Fibroblast of mammary gland (primary cell): ENCODE measurements at regions not wholly inside any gene's neighbourhood (a gene's known extent, or its start where the extent isn't known, plus 50 kb on each side); places are given as distances from the start of the nearest gene placed in this dataset.
"Not testable (repeated sequence)": the region's sequence is repeated elsewhere in the genome, so short reads cannot be mapped to it uniquely, and the experiment has no call there.

Experiments used
- DNase-seq: peaks from one replicate; pipeline ENCODE4 v3.0.0-alpha.2; 2010; ENCODE audit warnings: low read depth
- H3K4me3 ChIP-seq: 2 replicates; pipeline ENCODE4 v1.5.1; 2011; ENCODE audit warnings: low read depth, mild to moderate bottlenecking, low read length, moderate library complexity; ENCODE audit not compliant: control insufficient read depth
- TF ChIP-seq, protein P1 (sequence below): conservative IDR thresholded peaks from 2 replicates; pipeline ENCODE4 v1.5.1; 2011; ENCODE audit warnings: low read depth, low read length, inconsistent platforms; ENCODE audit not compliant: control insufficient read depth, insufficient read depth

DNA sequence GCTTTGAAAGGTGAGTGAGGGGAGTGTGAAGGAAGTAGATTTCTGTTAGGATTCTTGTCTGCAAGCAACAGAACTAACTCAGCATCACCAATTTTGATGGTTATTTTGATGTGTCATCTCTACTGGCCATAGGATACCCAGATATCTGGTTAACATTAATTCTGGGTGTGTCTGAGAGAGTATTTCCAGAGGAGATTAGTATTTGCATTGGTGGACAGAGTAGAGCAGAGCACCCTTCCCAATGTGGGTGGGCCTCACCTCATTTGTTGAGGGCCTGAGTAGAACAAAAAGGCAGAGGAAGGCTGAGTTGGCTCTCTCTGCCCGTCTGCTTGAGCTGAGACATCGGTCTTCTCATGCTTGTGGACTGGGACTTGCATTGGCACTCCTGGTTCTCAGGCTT, 121.8 kb upstream of the POU3F1 start:
- no peak for DNase-seq
- no peak overlapping the region for H3K4me3 ChIP-seq
- TF ChIP-seq, protein P1, sequence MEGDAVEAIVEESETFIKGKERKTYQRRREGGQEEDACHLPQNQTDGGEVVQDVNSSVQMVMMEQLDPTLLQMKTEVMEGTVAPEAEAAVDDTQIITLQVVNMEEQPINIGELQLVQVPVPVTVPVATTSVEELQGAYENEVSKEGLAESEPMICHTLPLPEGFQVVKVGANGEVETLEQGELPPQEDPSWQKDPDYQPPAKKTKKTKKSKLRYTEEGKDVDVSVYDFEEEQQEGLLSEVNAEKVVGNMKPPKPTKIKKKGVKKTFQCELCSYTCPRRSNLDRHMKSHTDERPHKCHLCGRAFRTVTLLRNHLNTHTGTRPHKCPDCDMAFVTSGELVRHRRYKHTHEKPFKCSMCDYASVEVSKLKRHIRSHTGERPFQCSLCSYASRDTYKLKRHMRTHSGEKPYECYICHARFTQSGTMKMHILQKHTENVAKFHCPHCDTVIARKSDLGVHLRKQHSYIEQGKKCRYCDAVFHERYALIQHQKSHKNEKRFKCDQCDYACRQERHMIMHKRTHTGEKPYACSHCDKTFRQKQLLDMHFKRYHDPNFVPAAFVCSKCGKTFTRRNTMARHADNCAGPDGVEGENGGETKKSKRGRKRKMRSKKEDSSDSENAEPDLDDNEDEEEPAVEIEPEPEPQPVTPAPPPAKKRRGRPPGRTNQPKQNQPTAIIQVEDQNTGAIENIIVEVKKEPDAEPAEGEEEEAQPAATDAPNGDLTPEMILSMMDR, result no peak

- DNase-seq, result no peak
- H3K4me3 ChIP-seq, result no peak overlapping the region
- TF ChIP-seq, protein P1, result no peak
Measured at GRCh38 chr1:38166461-38166860, 119.9 kb upstream of the POU3F1 start.

- H3K4me3 ChIP-seq, result no peak overlapping the region
- DNase-seq, result no peak
- TF ChIP-seq, protein P1, result no peak
Measured at GRCh38 chr1:38153778-38154470, 107.3 kb upstream of the POU3F1 start.

GRCh38 chr1:38153066-38153777, 106.6 kb upstream of the POU3F1 start:
- no peak for DNase-seq
- H3K4me3 ChIP-seq, result no peak overlapping the region
- TF ChIP-seq, protein P1, result no peak

GRCh38 chr1:38152351-38153065, 105.9 kb upstream of the POU3F1 start:
- DNase-seq, result peak; percentile 4

GRCh38 chr1:38151399-38151798, 104.8 kb upstream of the POU3F1 start:
- H3K4me3 ChIP-seq, result no peak overlapping the region
- DNase-seq, result no peak
- TF ChIP-seq, protein P1, result no peak

More at GRCh38 chr1:38152351-38153065, 105.9 kb upstream of the POU3F1 start:
- H3K4me3 ChIP-seq, result no peak overlapping the region
- TF ChIP-seq, protein P1, result no peak

DNA sequence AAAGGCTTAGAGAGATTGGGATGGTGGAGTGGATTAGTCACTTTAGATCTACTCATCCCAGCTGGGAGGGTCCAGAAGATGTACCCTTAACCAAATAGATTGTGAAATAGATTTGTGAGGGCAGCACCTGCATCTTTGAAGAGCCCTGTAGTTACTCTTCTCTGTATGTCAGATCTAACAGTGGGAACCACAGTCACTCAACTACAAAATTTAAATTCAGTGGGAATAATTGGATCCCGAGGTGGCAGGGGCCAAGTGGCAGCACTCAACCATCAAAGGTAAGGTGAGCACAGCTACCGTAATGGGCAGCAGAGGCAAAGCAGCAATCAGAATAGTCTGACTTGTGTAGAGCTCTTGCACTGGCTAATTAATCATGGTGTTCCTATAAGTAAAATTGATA, 99.5 kb upstream of the POU3F1 start:
- H3K4me3 ChIP-seq, DNase-seq: not testable (repeated sequence)
